HepG2 (cell line): ENCODE measurements at regions not wholly inside any gene's neighbourhood (a gene's known extent, or its start where the extent isn't known, plus 50 kb on each side); places are given as distances from the start of the nearest gene placed in this dataset.
"Not testable (repeated sequence)": the region's sequence is repeated elsewhere in the genome, so short reads cannot be mapped to it uniquely, and the experiment has no call there.

ENCODE experiments used
- ATAC-seq: fragments of 200-7000 bp; cut with Tn5 transposase; 3 replicates; pipeline ENCODE4 v1.9.1; 2020; ENCODE audit warnings: mild to moderate bottlenecking, moderate library complexity
- BruUV-seq: library from RNA; stranded (reverse); fragments of 400-500 nt; replicated peaks from 2 replicates; lab custom pipeline; 2021; lab: Mats Ljungman, UMichigan
- CTCF ChIA-PET: fragments of 300-600 bp; formaldehyde crosslinking; extraction: SDS; loops from one replicate; lab custom pipeline; 2021; ENCODE audit warnings: low total read pairs, inconsistent platforms, low intra/inter-chr PET ratio; lab: Yijun Ruan, JAX
- POLR2A ChIA-PET: fragments of 350-600 bp; sonication (Branson Sonifier 250); formaldehyde crosslinking; loops from one replicate; lab custom pipeline; 2020; ENCODE audit warnings: antibody characterized with exemption, inconsistent platforms; lab: Yijun Ruan, JAX
- DNase-seq: peaks from one replicate; pipeline ENCODE4 v3.0.0-alpha.2; 2015; ENCODE audit warnings: low spot score
- FAIRE-seq: peaks from 3 replicates; lab custom pipeline; 2011; peaks lifted over from hg19 to GRCh38; lab: Jason Lieb, UNC
- H2AFZ ChIP-seq: one replicate; pipeline ENCODE4 v1.6.1; 2011; ENCODE audit warnings: low read length, inconsistent platforms
- H3K27ac ChIP-seq: fragments of 300-600 bp; 3 replicates; pipeline ENCODE4 v1.8.0; 2011; ENCODE audit warnings: mixed run types, mild to moderate bottlenecking, mixed read lengths, low read length, inconsistent platforms; ENCODE audit not compliant: insufficient read depth; ENCODE audit errors: extremely low read length
- H3K27me3 ChIP-seq, 2 experiments: fragments of 200-600 bp in 1 of 2; 2 replicates in 1 of 2; 3 replicates in 1 of 2; pipeline versions ENCODE4 v1.6.0 to v1.8.0; 2011; ENCODE audit warnings: low read length in 2 of 2, mild to moderate bottlenecking in 2 of 2, moderate library complexity in 2 of 2, inconsistent platforms in 1 of 2; ENCODE audit not compliant: insufficient read depth in 2 of 2, control insufficient read depth in 1 of 2
- H3K36me3 ChIP-seq, 2 experiments: fragments of 200-600 bp in 1 of 2; replicated peaks in 1 of 2; 2 replicates in 1 of 2; 3 replicates in 1 of 2; pipeline versions ENCODE4 v1.5.1 to v1.8.0; 2011; ENCODE audit warnings: low read length in 2 of 2, inconsistent platforms in 1 of 2; ENCODE audit not compliant: insufficient read depth in 2 of 2, control insufficient read depth in 1 of 2
- H3K4me1 ChIP-seq: 2 replicates; pipeline ENCODE4 v1.5.1; 2012; ENCODE audit warnings: low read length, inconsistent platforms; ENCODE audit not compliant: insufficient read depth
- H3K4me2 ChIP-seq: 2 replicates; pipeline ENCODE4 v1.6.0; 2011; ENCODE audit warnings: low read depth, low read length, inconsistent platforms
- H3K4me3 ChIP-seq, 3 experiments: fragments of 200-600 bp in 1 of 3; sonication (generic), shearing (Covaris generic) in 1 of 3; replicated peaks in 1 of 3; 2 replicates each; pipeline ENCODE4 v1.5.1; 2011 to 2016; ENCODE audit warnings: low read length in 3 of 3, inconsistent platforms in 2 of 3, low read depth in 2 of 3, mild to moderate bottlenecking in 2 of 3, control low read depth in 1 of 3, mixed read lengths in 1 of 3; ENCODE audit not compliant: insufficient read depth in 1 of 3
- H3K79me2 ChIP-seq: one replicate; pipeline ENCODE4 v1.6.1; 2011; ENCODE audit warnings: low read length, inconsistent platforms; ENCODE audit not compliant: insufficient read depth
- H3K9ac ChIP-seq: 2 replicates; pipeline ENCODE4 v1.6.0; 2011; ENCODE audit warnings: mild to moderate bottlenecking, low read depth, low read length, inconsistent platforms; ENCODE audit not compliant: insufficient read depth
- H3K9me3 ChIP-seq: 2 replicates; pipeline ENCODE4 v1.5.1; 2012; ENCODE audit warnings: mild to moderate bottlenecking, low read length
- H4K20me1 ChIP-seq: 2 replicates; pipeline ENCODE4 v1.6.0; 2011; ENCODE audit warnings: inconsistent platforms, mild to moderate bottlenecking, low read length, moderate library complexity; ENCODE audit not compliant: insufficient read depth
- TEAD3 ChIP-seq: optimal IDR thresholded peaks from 2 replicates; pipeline ENCODE3; 2016; ENCODE audit warnings: borderline replicate concordance
- WGBS: methylation state at CpG from one replicate; pipeline ENCODE4 v1.1.6; 2017; ENCODE audit warnings: low lambda C conversion rate; 5-methylcytosine and 5-hydroxymethylcytosine counted together
- in situ Hi-C: cut with HindIII; loops from 2 replicates; pipeline ENCODE4 v1.10.0; 2017; ENCODE audit warnings: low pct_unique_long_range_greater_than_20kb; ENCODE audit not compliant: extremely low pct_ligation_motif_present
- intact Hi-C: fragments of 100-400 bp; cut with micrococcal nuclease; formaldehyde crosslinking; loops from one replicate; pipeline ENCODE4 v1.10.0; 2022; ENCODE audit not compliant: unreplicated experiment

DNA sequence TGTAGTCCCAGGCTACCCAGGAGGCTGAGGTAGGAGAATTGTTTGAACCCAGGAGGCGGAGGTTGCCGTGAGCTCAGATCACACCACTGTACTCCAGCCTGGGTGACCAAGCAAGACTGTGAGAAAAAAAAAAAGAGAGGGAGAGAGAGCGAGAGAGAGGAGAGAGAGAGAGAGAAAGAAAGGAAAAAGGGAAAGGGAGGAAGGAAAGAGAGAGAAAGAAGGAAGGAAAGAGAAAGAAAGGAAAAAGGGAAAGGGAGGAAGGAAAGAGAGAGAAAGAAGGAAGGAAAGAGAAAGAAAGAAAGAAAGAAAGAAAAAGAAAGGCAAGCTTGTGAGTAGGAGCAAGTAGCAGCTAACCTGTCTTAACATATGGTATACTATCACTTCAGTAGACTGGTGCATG is 443.5 kb downstream of the ARL4A start:
- H3K36me3 ChIP-seq, H3K9ac ChIP-seq, H3K9me3 ChIP-seq, H3K27me3 ChIP-seq, H3K4me3 ChIP-seq, ATAC-seq, H3K4me2 ChIP-seq, H3K27ac ChIP-seq, FAIRE-seq, POLR2A ChIA-PET, H3K79me2 ChIP-seq, H4K20me1 ChIP-seq, BruUV-seq, DNase-seq, H2AFZ ChIP-seq, intact Hi-C loops, CTCF ChIA-PET, in situ Hi-C loops, H3K4me1 ChIP-seq: not testable (repeated sequence)
- WGBS, result 33% methylated on average over 3 of the region's 3 CpGs

- intact Hi-C loops, result no loop called here
- CTCF ChIA-PET, result no interaction called here
- no peak for DNase-seq
Measured at GRCh38 chr7:13132314-13132713, 444.9 kb downstream of the ARL4A start.

GRCh38 chr7:13136345-13136744 is 448.9 kb downstream of the ARL4A start:
- H3K9ac ChIP-seq, H3K36me3 ChIP-seq, in situ Hi-C loops, H3K4me2 ChIP-seq, H3K79me2 ChIP-seq, ATAC-seq, H3K4me3 ChIP-seq, H4K20me1 ChIP-seq, H3K27me3 ChIP-seq, intact Hi-C loops, H3K27ac ChIP-seq, BruUV-seq, H2AFZ ChIP-seq, H3K9me3 ChIP-seq, H3K4me1 ChIP-seq, FAIRE-seq, DNase-seq, CTCF ChIA-PET, POLR2A ChIA-PET: not testable (repeated sequence)
- 86% methylated on average over 6 of the region's 6 CpGs for WGBS

More at GRCh38 chr7:13132314-13132713, 444.9 kb downstream of the ARL4A start:
- Histone ChIP-seq H3K9me3 (no peaks in the 10 kb centered on the region), H3K4me3 (no peak overlapping the region), H3K36me3 (no peaks in the 10 kb centered on the region), H2AFZ (no peak overlapping the region), H3K4me2 (no peak overlapping the region), H3K79me2 (no peaks in the 10 kb centered on the region), H4K20me1 (no peaks in the 10 kb centered on the region), H3K27me3 (no peaks in the 10 kb centered on the region), H3K27ac (no peak overlapping the region), H3K9ac (no peak overlapping the region), H3K4me1 (no peaks in the 10 kb centered on the region)
- FAIRE-seq, result no peak
- in situ Hi-C loops, result no loop called here
- no peak for ATAC-seq
- no TSS peak for BruUV-seq
- POLR2A ChIA-PET, result no interaction called here
- no peak for TF ChIP-seq TEAD3
